IMR-90 (cell line): ENCODE measurements at regions not wholly inside any gene's neighbourhood (a gene's known extent, or its start where the extent isn't known, plus 50 kb on each side); places are given as distances from the start of the nearest gene placed in this dataset.

ENCODE experiments used
- ATAC-seq: fragments of 200-7000 bp; cut with Tn5 transposase; 2 replicates; pipeline ENCODE4 v1.9.1; 2020; ENCODE audit warnings: low read depth, mild to moderate bottlenecking, moderate library complexity
- BruUV-seq: library from RNA; stranded (reverse); fragments of 400-500 nt; replicated peaks from 2 replicates; lab custom pipeline; 2021; lab: Mats Ljungman, UMichigan
- CTCF ChIA-PET: fragments of 300-600 bp; formaldehyde crosslinking; extraction: SDS; loops from one replicate; lab custom pipeline; 2021; ENCODE audit warnings: antibody characterized with exemption; lab: Yijun Ruan, JAX
- POLR2A ChIA-PET: fragments of 300-600 bp; sonication (Branson Sonifier 250); formaldehyde crosslinking; loops from one replicate; lab custom pipeline; 2022; ENCODE audit warnings: antibody characterized with exemption; ENCODE audit not compliant: unreplicated experiment; lab: Charles Lee
- DNase-seq: peaks from one replicate; pipeline ENCODE4 v3.0.0; 2013
- H2AFZ ChIP-seq: replicated peaks from 2 replicates; pipeline ENCODE3; 2013; ENCODE audit warnings: low read length, mild to moderate bottlenecking; ENCODE audit not compliant: poor library complexity
- H2AK5ac ChIP-seq: 2 replicates; pipeline ENCODE4 v1.6.1; 2013; ENCODE audit warnings: low read depth, low read length, inconsistent platforms
- H2AK9ac ChIP-seq: replicated peaks from 2 replicates; pipeline ENCODE3; 2013; ENCODE audit warnings: mild to moderate bottlenecking, low read depth, low read length, moderate library complexity; ENCODE audit not compliant: poor library complexity
- H2BK120ac ChIP-seq: 2 replicates; pipeline ENCODE4 v1.6.1; 2013; ENCODE audit warnings: low read depth, low read length, inconsistent platforms
- H2BK15ac ChIP-seq: 3 replicates; pipeline ENCODE4 v1.6.1; 2013; ENCODE audit warnings: low read depth, low read length, inconsistent platforms
- H2BK20ac ChIP-seq: 2 replicates; pipeline ENCODE4 v1.6.1; 2013; ENCODE audit warnings: low read depth, mild to moderate bottlenecking, inconsistent platforms, low read length, moderate library complexity
- H2BK5ac ChIP-seq: 2 replicates; pipeline ENCODE4 v1.6.1; 2013; ENCODE audit warnings: mild to moderate bottlenecking, low read depth, low read length, inconsistent platforms; ENCODE audit not compliant: poor library complexity, severe bottlenecking
- H3K14ac ChIP-seq: replicated peaks from 2 replicates; pipeline ENCODE4 v1.6.1; 2013; ENCODE audit warnings: low read depth, low read length, inconsistent platforms
- H3K18ac ChIP-seq: 2 replicates; pipeline ENCODE4 v1.6.1; 2013; ENCODE audit warnings: low read depth, low read length, control low read depth
- H3K23ac ChIP-seq: 2 replicates; pipeline ENCODE4 v1.6.1; 2013; ENCODE audit warnings: low read depth, low read length, inconsistent platforms
- H3K27ac ChIP-seq: 2 replicates; pipeline ENCODE4 v1.5.1; 2013; ENCODE audit warnings: mild to moderate bottlenecking, control low read depth, low read length; ENCODE audit not compliant: insufficient read depth
- H3K27me3 ChIP-seq: 2 replicates; pipeline ENCODE4 v1.6.1; 2013; ENCODE audit warnings: low read length; ENCODE audit not compliant: control insufficient read depth, insufficient read depth
- H3K36me3 ChIP-seq: 2 replicates; pipeline ENCODE4 v1.6.1; 2013; ENCODE audit warnings: low read length, mixed read lengths; ENCODE audit not compliant: control insufficient read depth, insufficient read depth
- H3K4ac ChIP-seq: 2 replicates; pipeline ENCODE4 v1.6.1; 2013; ENCODE audit warnings: low read depth, low read length, inconsistent platforms
- H3K4me1 ChIP-seq: 2 replicates; pipeline ENCODE4 v1.6.1; 2013; ENCODE audit warnings: low read length, mixed read lengths; ENCODE audit not compliant: control insufficient read depth, insufficient read depth
- H3K4me2 ChIP-seq: 2 replicates; pipeline ENCODE4 v1.6.1; 2013; ENCODE audit warnings: low read depth, mild to moderate bottlenecking, control low read depth, low read length, moderate library complexity
- H3K4me3 ChIP-seq: 2 replicates; pipeline ENCODE4 v1.5.1; 2013; ENCODE audit warnings: low read depth, mild to moderate bottlenecking, control low read depth, low read length, moderate library complexity; ENCODE audit not compliant: insufficient read depth
- H3K56ac ChIP-seq: 2 replicates; pipeline ENCODE4 v1.6.1; 2013; ENCODE audit warnings: low read length, inconsistent platforms; ENCODE audit not compliant: insufficient read depth; ENCODE audit errors: extremely low read depth
- H3K79me1 ChIP-seq, 2 experiments: 2 replicates each; pipeline ENCODE4 v1.6.1; 2013; ENCODE audit warnings: low read length in 2 of 2, inconsistent platforms in 1 of 2, low read depth in 1 of 2
- H3K9ac ChIP-seq: 2 replicates; pipeline ENCODE4 v1.6.1; 2013; ENCODE audit warnings: low read depth, low read length, control low read depth
- H3K9me1 ChIP-seq: 2 replicates; pipeline ENCODE4 v1.6.1; 2013; ENCODE audit warnings: low read length, inconsistent platforms; ENCODE audit not compliant: insufficient read depth
- H3K9me3 ChIP-seq: 2 replicates; pipeline ENCODE4 v1.6.1; 2013; ENCODE audit warnings: low read length; ENCODE audit not compliant: control insufficient read depth, insufficient read depth
- H4K20me1 ChIP-seq: 2 replicates; pipeline ENCODE4 v1.6.1; 2013; ENCODE audit warnings: low read length, inconsistent platforms; ENCODE audit not compliant: insufficient read depth
- H4K5ac ChIP-seq: 2 replicates; pipeline ENCODE4 v1.6.1; 2013; ENCODE audit warnings: mild to moderate bottlenecking, low read depth, low read length, control low read depth
- H4K8ac ChIP-seq, 2 experiments: 2 replicates each; pipeline ENCODE4 v1.6.1; 2013; ENCODE audit warnings: low read depth in 2 of 2, low read length in 2 of 2, control low read depth in 1 of 2, inconsistent platforms in 1 of 2
- H4K91ac ChIP-seq: 2 replicates; pipeline ENCODE4 v1.6.1; 2013; ENCODE audit warnings: low read depth, low read length, inconsistent platforms; ENCODE audit not compliant: insufficient read depth
- BHLHE40 ChIP-seq: fragments of 150-350 bp; IDR thresholded peaks from 2 replicates; pipeline ENCODE4 v1.6.1; 2016; ENCODE audit warnings: mild to moderate bottlenecking, low read depth, low read length
- CEBPB ChIP-seq: IDR thresholded peaks from 2 replicates; pipeline ENCODE4 v1.6.1; 2012; ENCODE audit warnings: low read depth, low read length, improper control_type of control experiment
- CHD1 ChIP-seq: IDR thresholded peaks from 2 replicates; pipeline ENCODE4 v1.6.1; 2012; ENCODE audit warnings: low read depth, low read length, improper control_type of control experiment
- FOS ChIP-seq: fragments of 150-350 bp; IDR thresholded peaks from 2 replicates; pipeline ENCODE4 v1.6.1; 2016; ENCODE audit warnings: low read depth, low read length
- MAFK ChIP-seq: IDR thresholded peaks from 2 replicates; pipeline ENCODE4 v1.6.1; 2012; ENCODE audit warnings: low read depth, low read length, improper control_type of control experiment
- MAZ ChIP-seq: IDR thresholded peaks from 2 replicates; pipeline ENCODE4 v1.6.1; 2012; ENCODE audit warnings: low read depth, mild to moderate bottlenecking, low read length, improper control_type of control experiment, moderate library complexity, borderline replicate concordance
- MXI1 ChIP-seq: IDR thresholded peaks from 2 replicates; pipeline ENCODE4 v1.6.1; 2012; ENCODE audit warnings: low read depth, mild to moderate bottlenecking, low read length, moderate library complexity, borderline replicate concordance
- NFE2L2 ChIP-seq: fragments of 150-350 bp; IDR thresholded peaks from 2 replicates; pipeline ENCODE4 v1.6.1; 2016; ENCODE audit warnings: low read depth, mild to moderate bottlenecking, low read length
- POLR2A ChIP-seq: IDR thresholded peaks from 2 replicates; pipeline ENCODE4 v1.6.1; 2012; ENCODE audit warnings: mild to moderate bottlenecking, low read depth, low read length
- RAD21 ChIP-seq: IDR thresholded peaks from 2 replicates; pipeline ENCODE4 v1.6.1; 2012; ENCODE audit warnings: low read length, improper control_type of control experiment
- RCOR1 ChIP-seq: IDR thresholded peaks from 2 replicates; pipeline ENCODE4 v1.6.1; 2012; ENCODE audit warnings: mild to moderate bottlenecking, low read length, improper control_type of control experiment; ENCODE audit not compliant: insufficient replicate concordance
- RFX5 ChIP-seq: IDR thresholded peaks from 2 replicates; pipeline ENCODE4 v1.8.0; 2012; ENCODE audit warnings: low read depth, mild to moderate bottlenecking, low read length, moderate library complexity
- SMC3 ChIP-seq: fragments of 150-350 bp; IDR thresholded peaks from 2 replicates; pipeline ENCODE4 v1.6.1; 2016; ENCODE audit warnings: low read depth, mild to moderate bottlenecking, antibody characterized with exemption, low read length, moderate library complexity
- dilution Hi-C: fragments of 300-500 bp; cut with HindIII; formaldehyde crosslinking; loops from one replicate; pipeline ENCODE4 v1.14.3; 2018; ENCODE audit warnings: low sequenced_read_pairs; ENCODE audit not compliant: unreplicated experiment
- in situ Hi-C: fragments of 300-500 bp; cut with MboI; formaldehyde crosslinking; loops from 3 replicates; pipeline ENCODE4 v1.14.3; 2019; ENCODE audit warnings: low sequenced_read_pairs, inconsistent platforms, mixed read lengths
- intact Hi-C: fragments of 100-400 bp; cut with micrococcal nuclease; formaldehyde crosslinking; loops from 2 replicates; pipeline ENCODE4 v1.10.0; 2022
- TF ChIP-seq, protein P1 (sequence below): conservative IDR thresholded peaks from 2 replicates; pipeline ENCODE4 v1.5.1; 2012; ENCODE audit warnings: mild to moderate bottlenecking, low read depth, low read length, improper control_type of control experiment
- TF ChIP-seq, protein P2 (sequence below): fragments of 150-350 bp; IDR thresholded peaks from 2 replicates; pipeline ENCODE4 v1.6.1; 2017; ENCODE audit warnings: mild to moderate bottlenecking, antibody characterized with exemption, low read length, low read depth
- TF ChIP-seq, protein P3 (sequence below): fragments of 150-350 bp; IDR thresholded peaks from 2 replicates; pipeline ENCODE4 v1.6.1; 2016; ENCODE audit warnings: low read depth, mild to moderate bottlenecking, low read length, moderate library complexity, borderline replicate concordance

- Histone ChIP-seq H4K91ac (no peak overlapping the region), H2AK9ac (no peak overlapping the region), H3K4me3 (no peak overlapping the region), H2BK20ac (no peak overlapping the region), H4K8ac (no peak overlapping the region), H3K14ac (no peak overlapping the region), H3K4ac (no peak overlapping the region), H3K9me1 (no peaks in the 10 kb centered on the region), H3K18ac (no peak overlapping the region), H4K20me1 (no peaks in the 10 kb centered on the region), H3K36me3 (no peaks in the 10 kb centered on the region), H2AK5ac (no peak overlapping the region), H3K27me3 (no peaks in the 10 kb centered on the region), H3K79me1 (no peaks in the 10 kb centered on the region), H2AFZ (no peak overlapping the region), H3K27ac (no peak overlapping the region), H3K9ac (no peak overlapping the region), H4K5ac (no peak overlapping the region), H2BK15ac (no peak overlapping the region), H3K4me2 (no peak overlapping the region), H2BK120ac (no peak overlapping the region), H3K23ac (no peak overlapping the region), H3K9me3 (peaks cover 4% of the 10 kb centered on the region; the same call in 1 of the 2 replicates), H2BK5ac (no peak overlapping the region), H3K4me1 (no peaks in the 10 kb centered on the region), H3K56ac (no peak overlapping the region)
- intact Hi-C loops: no loop called here
- ChIA-PET CTCF (no interaction called here), POLR2A (no interaction called here)
- dilution Hi-C loops: no loop called here
- DNase-seq (no peak), ATAC-seq (no peak)
- TF ChIP-seq CEBPB: no peak
- TF ChIP-seq POLR2A: no peak
- TF ChIP-seq RFX5: no peak
- TF ChIP-seq NFE2L2: no peak
- TF ChIP-seq BHLHE40: no peak
- TF ChIP-seq RCOR1: no peak
- TF ChIP-seq, protein P1, sequence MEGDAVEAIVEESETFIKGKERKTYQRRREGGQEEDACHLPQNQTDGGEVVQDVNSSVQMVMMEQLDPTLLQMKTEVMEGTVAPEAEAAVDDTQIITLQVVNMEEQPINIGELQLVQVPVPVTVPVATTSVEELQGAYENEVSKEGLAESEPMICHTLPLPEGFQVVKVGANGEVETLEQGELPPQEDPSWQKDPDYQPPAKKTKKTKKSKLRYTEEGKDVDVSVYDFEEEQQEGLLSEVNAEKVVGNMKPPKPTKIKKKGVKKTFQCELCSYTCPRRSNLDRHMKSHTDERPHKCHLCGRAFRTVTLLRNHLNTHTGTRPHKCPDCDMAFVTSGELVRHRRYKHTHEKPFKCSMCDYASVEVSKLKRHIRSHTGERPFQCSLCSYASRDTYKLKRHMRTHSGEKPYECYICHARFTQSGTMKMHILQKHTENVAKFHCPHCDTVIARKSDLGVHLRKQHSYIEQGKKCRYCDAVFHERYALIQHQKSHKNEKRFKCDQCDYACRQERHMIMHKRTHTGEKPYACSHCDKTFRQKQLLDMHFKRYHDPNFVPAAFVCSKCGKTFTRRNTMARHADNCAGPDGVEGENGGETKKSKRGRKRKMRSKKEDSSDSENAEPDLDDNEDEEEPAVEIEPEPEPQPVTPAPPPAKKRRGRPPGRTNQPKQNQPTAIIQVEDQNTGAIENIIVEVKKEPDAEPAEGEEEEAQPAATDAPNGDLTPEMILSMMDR: no peak
- TF ChIP-seq, protein P2, sequence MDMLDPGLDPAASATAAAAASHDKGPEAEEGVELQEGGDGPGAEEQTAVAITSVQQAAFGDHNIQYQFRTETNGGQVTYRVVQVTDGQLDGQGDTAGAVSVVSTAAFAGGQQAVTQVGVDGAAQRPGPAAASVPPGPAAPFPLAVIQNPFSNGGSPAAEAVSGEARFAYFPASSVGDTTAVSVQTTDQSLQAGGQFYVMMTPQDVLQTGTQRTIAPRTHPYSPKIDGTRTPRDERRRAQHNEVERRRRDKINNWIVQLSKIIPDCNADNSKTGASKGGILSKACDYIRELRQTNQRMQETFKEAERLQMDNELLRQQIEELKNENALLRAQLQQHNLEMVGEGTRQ: no peak
- TF ChIP-seq FOS: no peak
- TF ChIP-seq CHD1: no peak
- TF ChIP-seq, protein P3, sequence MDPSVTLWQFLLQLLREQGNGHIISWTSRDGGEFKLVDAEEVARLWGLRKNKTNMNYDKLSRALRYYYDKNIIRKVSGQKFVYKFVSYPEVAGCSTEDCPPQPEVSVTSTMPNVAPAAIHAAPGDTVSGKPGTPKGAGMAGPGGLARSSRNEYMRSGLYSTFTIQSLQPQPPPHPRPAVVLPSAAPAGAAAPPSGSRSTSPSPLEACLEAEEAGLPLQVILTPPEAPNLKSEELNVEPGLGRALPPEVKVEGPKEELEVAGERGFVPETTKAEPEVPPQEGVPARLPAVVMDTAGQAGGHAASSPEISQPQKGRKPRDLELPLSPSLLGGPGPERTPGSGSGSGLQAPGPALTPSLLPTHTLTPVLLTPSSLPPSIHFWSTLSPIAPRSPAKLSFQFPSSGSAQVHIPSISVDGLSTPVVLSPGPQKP: no peak
- TF ChIP-seq MAZ: no peak
- no peak for TF ChIP-seq MXI1
- no peak for TF ChIP-seq SMC3
- no peak for TF ChIP-seq MAFK
- no peak for TF ChIP-seq RAD21
- no TSS peak for BruUV-seq
- in situ Hi-C loops: no loop called here
Observed at GRCh38 chr9:104232781-104233341, 138.8 kb downstream of the SMC2 start.
